Glomerular visceral epithelial cell (primary cell): ENCODE measurements at regions not wholly inside any gene's neighbourhood (a gene's known extent, or its start where the extent isn't known, plus 50 kb on each side); places are given as distances from the start of the nearest gene placed in this dataset.

Experiments
- DNase-seq: peaks from one replicate; pipeline ENCODE4 v3.0.0-alpha.2; 2016; ENCODE audit errors: extremely low spot score

- DNase-seq, result no peak
These were observed 390.9 kb downstream of the PBX1 start for GRCh38 chr1:164949771-164950471.

- no peak for DNase-seq
These were observed 389.1 kb downstream of the PBX1 start for GRCh38 chr1:164948101-164948500.

GRCh38 chr1:164937291-164937690 is 378.3 kb downstream of the PBX1 start:
- no peak for DNase-seq

GRCh38 chr1:164932580-164932979 is 373.6 kb downstream of the PBX1 start:
- no peak for DNase-seq

- DNase-seq, result no peak
These were observed 371.8 kb downstream of the PBX1 start for GRCh38 chr1:164930833-164931232.

GRCh38 chr1:164930241-164930640 is 371.3 kb downstream of the PBX1 start:
- no peak for DNase-seq

GRCh38 chr1:164928232-164928812 is 369.3 kb downstream of the PBX1 start:
- no peak for DNase-seq

- DNase-seq, result no peak
These were observed 367.1 kb downstream of the PBX1 start for GRCh38 chr1:164926107-164926506.

- no peak for DNase-seq
These were observed 363.6 kb downstream of the PBX1 start for GRCh38 chr1:164922585-164922984.

GRCh38 chr1:164921493-164921892 is 362.5 kb downstream of the PBX1 start:
- no peak for DNase-seq

GRCh38 chr1:164918140-164918539 is 359.2 kb downstream of the PBX1 start:
- DNase-seq, result no peak

- no peak for DNase-seq
These were observed 355.2 kb downstream of the PBX1 start for GRCh38 chr1:164914208-164914607.

- DNase-seq, result no peak
These were observed 353.3 kb downstream of the PBX1 start for GRCh38 chr1:164912290-164912689.

GRCh38 chr1:164910671-164911070 is 351.7 kb downstream of the PBX1 start:
- no peak for DNase-seq

- no peak for DNase-seq
These were observed 348.7 kb downstream of the PBX1 start for GRCh38 chr1:164907666-164908065.

GRCh38 chr1:164905869-164906268 is 346.9 kb downstream of the PBX1 start:
- no peak for DNase-seq

GRCh38 chr1:164902491-164902890 is 343.5 kb downstream of the PBX1 start:
- no peak for DNase-seq
